LNCAP (cell line): ENCODE measurements at regions not wholly inside any gene's neighbourhood (a gene's known extent, or its start where the extent isn't known, plus 50 kb on each side); places are given as distances from the start of the nearest gene placed in this dataset.

ENCODE experiments used
- TF ChIP-seq, protein P1 (sequence below): fragments of 450-650 bp; IDR thresholded peaks from 2 replicates; pipeline ENCODE4 v1.5.1; 2017; ENCODE audit warnings: mild to moderate bottlenecking

DNA sequence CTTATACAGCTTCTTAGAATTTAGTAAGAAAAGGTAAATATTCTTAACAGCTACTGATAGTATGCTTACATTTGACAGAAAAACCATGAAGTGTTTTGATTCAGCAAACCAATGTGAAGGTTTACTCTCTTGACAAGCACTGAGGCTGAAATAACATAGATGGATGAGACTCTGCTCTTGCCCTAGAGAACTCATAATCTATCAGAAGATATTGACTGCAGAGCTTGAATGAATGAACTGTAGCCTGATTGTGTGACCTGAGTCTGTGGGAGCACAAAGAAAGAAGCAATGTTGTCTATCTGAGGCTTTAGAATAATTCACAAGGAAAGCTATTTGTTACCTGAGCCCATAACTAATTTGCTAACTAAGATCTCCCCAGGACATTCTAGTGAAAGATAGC lies 1235.3 kb downstream of the OLFM4 start:
- TF ChIP-seq, protein P1, sequence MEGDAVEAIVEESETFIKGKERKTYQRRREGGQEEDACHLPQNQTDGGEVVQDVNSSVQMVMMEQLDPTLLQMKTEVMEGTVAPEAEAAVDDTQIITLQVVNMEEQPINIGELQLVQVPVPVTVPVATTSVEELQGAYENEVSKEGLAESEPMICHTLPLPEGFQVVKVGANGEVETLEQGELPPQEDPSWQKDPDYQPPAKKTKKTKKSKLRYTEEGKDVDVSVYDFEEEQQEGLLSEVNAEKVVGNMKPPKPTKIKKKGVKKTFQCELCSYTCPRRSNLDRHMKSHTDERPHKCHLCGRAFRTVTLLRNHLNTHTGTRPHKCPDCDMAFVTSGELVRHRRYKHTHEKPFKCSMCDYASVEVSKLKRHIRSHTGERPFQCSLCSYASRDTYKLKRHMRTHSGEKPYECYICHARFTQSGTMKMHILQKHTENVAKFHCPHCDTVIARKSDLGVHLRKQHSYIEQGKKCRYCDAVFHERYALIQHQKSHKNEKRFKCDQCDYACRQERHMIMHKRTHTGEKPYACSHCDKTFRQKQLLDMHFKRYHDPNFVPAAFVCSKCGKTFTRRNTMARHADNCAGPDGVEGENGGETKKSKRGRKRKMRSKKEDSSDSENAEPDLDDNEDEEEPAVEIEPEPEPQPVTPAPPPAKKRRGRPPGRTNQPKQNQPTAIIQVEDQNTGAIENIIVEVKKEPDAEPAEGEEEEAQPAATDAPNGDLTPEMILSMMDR: no peak

DNA sequence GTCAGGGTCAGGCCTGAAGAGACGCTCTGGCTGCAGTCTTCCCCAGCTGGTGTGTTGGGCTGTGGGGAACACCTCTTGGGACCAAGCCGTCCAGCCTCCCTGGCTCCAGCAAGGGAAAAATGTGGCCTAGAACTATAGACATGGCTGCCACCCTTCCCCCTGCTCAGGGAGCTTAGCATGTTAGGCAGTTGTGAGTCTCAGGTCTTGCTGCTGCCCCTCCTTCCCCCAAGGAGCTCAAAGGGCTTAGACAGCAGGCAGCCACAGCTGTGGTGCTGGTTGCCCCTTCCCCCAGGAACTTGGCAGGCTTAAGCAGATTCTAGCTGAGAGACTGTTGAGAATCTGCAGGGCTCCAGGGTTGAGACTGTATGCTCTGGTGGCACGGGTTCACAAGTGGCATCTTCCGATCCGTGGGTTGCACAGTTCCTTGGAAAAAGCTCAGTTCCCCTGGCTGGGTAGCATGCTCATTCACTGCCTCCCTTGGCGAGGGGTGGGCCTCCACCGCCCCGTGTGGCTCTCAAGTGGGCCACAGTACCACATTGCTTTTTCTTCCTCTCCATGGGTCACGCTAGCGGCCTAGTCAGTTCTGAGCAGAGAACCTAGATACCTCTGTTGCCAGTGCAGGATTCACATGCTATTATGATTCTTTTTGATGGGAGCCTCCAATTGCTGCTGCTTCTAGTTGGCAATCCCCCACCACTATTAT lies 1258.6 kb downstream of the OLFM4 start:
- TF ChIP-seq, protein P1: no peak

DNA sequence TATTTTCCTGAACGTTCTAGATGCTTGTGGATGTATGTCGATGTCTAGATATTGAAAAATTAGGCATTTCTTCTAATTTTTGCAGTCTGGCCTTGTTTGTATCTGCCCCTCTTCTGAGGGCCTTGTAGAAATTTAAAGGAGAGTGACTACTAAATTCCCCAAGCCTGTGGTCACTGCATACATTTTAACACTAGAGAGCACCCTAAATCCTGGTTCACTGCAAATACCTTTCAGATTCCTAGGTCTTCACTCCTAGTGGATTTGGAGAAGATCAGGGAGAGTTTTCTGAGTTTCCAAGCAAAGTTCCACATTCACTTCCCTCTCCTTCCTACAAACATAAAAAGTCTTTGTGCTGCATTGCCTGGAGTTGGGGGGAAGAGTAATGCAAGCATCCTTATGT lies 1272.5 kb downstream of the OLFM4 start:
- TF ChIP-seq, protein P1: no peak

GRCh38 chr13:54305377-54305776 lies 1276.8 kb downstream of the OLFM4 start:
- TF ChIP-seq, protein P1: no peak

DNA sequence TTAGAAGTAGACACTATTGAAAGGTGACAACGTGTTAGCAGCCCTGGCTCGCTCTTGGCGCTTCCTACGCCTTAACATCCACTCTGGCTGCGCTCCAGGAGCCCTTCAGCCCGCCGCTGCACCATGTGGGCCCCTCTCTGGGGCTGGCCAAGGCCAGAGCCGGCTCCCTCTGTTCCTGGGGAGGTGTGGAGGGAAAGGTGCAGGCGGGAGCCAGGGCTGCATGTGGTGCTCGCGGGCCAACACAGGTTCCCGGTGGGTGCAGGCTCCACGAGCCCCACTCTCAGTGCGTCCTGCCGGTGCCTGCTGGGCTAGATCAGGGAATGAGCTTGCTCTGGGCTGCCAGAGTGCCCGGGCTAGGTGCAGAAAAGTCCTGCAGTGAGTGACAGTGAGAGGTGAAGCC lies 1284.3 kb downstream of the OLFM4 start:
- TF ChIP-seq, protein P1: no peak

DNA sequence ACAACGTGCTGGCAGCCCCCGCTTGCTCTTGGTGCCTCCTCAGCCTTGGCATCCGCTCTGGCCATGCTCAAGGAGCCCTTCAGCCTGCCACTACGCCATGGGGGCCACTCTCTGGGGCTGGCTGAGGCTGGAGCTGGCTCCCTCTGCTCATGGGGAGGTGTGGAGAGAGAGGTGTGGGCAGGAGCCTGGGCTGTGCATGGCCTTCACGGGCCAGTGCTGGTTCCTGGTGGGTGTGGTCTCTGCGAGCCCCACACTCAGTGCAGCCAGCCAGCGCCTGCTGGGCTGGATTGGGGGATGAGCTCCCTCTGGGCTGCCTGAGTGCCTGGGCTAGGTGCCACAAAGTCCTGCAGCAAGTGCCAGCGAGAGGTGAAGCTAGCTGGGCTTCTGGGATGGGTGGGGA lies 1289.1 kb downstream of the OLFM4 start:
- TF ChIP-seq, protein P1: no peak

GRCh38 chr13:54337540-54337939 lies 1308.9 kb downstream of the OLFM4 start:
- TF ChIP-seq, protein P1: no peak

DNA sequence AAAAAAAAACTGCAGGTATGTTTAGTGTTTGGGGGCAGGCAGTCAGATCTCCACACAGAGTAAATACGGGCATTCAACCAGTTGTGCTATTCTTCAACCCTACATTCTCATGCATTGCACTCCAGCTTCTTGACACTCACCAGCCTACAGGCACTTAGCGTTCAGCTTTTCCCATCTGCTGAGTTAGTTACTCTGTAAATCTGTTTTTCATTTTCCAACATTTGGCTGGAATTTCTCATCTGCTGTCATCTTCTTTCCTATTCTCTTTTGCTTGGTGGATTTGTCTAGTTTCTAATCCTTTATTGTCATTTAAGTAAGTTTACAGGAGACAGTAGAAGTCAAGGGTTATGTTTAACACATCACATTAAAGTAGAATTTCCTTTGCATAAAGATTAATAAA lies 1318.9 kb downstream of the OLFM4 start:
- TF ChIP-seq, protein P1: no peak
